NCI-H2081 treated with DMSO at 0.1 percent for 48 hours (cell line): ENCODE measurements at regions not wholly inside any gene's neighbourhood (a gene's known extent, or its start where the extent isn't known, plus 50 kb on each side); places are given as distances from the start of the nearest gene placed in this dataset.

Experiments used
- DNase-seq: peaks from one replicate; lab custom pipeline; 2025; lab: John Stamatoyannopoulos, UW

DNA sequence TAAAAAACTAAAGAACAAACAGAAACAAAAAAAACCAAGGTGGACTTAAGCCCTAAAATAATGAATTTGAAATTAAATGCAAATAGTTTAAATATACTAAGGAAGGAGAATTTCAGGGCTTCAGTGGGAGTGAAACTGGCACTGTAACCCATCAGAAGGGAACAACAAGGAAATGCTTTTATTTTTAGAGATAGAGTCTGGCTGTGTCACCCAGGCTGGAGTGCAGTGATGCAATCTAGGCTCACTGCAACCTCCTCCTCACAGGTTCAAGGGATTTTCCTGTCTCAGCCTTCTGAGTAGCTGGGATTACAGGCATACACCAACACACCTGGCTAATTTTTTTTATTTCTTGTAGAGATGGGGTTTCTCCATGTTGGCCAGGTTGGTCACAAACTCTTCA, 625.2 kb upstream of the CDH8 start:
- DNase-seq, result no peak

DNA sequence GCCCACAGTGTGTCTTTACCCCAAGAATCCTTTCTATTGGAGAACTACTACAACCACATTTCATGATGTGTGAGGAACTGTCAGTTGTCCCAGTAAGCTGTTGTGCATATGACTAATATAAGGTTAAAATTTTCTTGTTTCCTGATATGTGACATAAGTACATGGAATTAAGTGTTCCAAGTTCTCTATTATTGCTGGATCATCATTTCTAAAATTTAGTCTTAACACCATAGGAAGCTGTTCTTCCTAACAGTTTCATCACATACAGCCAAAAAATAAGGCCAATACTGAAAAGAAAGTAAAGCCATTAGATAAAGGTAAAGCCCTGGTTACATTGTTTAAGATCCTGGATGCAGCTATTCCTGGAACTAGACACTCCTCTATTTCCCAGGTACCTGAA, 620.9 kb upstream of the CDH8 start:
- DNase-seq, result no peak

DNA sequence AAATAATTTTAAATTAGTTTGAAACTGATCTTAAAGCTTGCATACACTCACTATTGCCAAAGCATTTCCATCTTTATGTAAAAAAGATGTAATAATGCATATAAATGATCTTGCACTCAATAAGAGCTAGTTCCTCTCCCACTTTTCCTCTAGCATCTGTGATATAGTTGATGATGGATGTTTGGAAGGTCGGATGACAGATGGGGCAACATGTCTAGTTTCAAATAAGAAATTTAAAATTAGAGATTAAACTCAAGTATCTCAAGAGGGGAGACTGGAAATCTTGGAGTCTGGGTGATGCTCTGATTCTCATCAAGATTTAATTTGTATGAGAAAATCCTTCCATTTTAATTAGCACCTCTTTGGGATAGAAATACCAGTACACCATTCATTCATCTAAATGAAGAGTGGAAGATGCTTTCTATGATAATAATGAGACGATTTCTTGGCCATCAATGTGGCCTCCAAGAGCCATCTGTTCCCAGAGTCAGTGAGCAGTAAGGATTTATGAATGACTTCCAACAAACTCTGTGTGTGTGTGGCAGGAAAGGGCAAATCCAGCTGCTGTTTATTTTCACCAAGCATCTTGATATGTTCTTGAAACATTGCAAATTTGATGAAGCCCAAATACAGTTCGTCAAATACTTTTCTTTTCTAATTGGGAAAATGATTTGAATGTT, 616.3 kb upstream of the CDH8 start:
- no peak for DNase-seq

DNA sequence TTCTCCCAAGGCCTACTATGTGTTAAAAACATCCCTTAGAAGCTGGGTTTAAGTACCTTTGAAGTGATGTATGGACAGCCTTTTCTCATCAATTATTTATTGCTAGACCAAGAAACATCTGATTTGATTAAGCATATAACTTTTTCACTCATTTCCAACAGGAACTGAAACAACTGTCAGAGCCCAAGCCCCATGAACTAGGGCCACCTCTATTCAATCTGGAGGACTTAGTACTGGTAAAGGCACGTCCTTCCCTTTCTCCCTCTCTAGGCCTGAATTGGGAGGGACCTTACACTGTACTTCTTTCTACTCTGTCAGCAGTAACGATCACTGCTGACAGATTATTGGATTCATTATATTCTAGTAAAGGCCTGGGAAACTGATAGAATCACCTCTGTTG, 612.0 kb upstream of the CDH8 start:
- no peak for DNase-seq

DNA sequence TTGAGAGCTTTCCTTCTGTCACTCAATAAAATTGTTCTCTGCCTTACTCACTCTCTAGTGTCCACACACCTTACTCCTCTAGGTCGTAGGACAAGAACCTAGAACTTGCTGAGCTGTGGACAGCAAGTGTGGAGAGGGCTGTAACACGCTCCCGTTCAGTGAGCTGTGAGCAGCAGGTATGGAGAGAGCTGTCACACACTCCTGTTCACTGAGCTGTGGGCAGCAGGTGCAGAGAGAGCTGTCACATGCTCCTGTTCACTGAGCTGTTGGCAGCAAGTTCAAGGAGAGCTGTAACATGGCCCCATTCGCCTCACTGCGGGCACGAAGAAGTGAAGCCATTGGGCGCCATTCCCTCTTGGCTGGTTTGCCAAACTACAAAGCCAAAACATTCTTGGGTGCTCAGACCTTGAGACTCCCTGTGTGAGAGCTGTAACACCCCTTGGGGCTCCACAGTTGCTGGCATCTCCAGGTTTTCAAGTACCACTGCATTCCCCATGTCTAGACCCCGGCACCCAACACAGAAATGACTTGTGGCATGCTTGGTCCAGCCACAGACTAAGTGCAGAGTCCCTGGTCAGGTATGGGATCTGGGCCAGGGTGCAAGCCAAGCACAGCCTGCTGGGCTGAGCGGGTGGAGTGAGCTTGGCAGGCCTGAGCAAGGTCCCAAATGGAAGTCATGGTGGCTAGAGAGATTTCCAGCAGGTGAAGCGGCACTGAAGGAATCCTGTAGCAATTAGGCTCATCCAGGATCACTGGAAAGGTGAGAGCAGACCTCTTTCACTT, 608.0 kb upstream of the CDH8 start:
- DNase-seq, result no peak

DNA sequence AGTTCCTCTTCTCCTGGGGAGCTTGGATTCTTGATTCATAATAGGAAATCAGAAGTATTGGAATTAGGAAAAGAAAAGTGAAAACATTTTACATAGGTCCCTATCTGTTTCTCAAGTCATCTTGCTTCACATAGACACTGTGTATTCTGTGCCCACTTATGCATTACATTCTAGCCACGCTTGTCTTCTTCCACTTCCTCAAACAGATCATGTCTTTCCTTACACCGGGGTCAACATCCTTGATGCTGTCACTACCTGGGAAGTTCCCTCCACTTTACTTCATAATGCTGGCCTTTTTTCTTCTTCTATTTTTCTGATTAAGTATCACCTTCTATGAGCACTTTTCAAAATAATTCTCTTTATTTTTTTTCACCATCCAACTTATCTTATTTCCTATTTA, 606.4 kb upstream of the CDH8 start:
- no peak for DNase-seq

DNA sequence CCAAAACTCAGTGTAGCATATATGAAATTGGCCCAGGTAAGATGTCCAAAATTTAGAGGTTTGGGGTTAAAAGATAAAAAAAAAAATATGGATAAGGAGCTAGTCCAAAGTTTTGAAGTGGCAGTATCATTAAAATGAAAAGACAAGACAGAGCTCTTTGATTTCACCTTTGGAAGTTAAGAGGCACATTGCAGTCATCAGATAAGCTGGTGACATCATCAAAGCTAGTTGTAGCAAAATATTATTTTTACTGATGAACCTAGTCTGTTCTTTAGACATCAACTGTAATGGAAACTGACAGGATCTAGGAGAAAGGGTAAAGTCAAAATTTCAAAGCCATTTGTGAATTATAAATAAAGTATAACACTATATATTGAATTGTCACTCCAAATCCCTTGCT, 603.7 kb upstream of the CDH8 start:
- no peak for DNase-seq

DNA sequence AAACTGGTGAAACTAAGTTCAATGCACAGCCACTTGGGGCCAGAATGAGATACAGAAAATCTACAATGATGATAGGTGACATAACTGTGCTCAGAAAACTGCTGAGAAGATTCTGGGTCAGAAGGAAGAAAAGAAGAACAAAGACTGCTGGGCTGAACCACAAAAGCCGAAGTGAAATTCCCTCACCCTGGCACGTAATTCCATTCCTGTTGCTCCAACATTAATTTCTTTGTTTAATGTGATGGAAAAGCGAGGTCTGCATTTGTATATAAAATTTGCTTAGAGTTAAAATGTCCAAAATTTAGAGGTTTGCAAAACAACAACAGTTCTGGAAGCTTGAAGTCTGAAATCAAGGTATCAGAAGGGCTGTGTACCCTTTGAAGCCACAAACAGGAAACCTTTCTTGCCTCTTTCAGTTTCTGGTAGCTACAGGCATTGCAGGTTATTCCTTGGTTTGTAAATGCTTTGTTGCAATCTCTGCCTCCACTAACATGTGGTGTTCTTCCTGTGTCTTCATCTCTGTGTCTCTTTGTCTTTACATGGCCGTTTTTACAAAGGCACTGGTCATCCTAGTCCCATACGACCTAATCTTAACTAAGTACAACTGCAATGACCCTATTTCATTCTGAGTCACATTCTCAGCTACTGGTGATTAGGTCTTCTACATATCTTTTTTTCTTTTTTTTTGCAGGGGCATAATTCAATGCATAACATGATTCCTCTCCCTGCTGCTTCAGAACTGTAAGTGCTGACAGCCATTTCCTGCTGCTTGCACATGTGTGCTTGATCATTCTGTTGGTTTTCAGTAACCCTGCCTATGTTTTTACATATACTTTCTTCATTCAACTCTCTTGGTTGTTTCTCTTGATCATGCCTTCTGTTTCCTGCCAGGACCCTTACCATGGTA, 603.0 kb upstream of the CDH8 start:
- no peak for DNase-seq

DNA sequence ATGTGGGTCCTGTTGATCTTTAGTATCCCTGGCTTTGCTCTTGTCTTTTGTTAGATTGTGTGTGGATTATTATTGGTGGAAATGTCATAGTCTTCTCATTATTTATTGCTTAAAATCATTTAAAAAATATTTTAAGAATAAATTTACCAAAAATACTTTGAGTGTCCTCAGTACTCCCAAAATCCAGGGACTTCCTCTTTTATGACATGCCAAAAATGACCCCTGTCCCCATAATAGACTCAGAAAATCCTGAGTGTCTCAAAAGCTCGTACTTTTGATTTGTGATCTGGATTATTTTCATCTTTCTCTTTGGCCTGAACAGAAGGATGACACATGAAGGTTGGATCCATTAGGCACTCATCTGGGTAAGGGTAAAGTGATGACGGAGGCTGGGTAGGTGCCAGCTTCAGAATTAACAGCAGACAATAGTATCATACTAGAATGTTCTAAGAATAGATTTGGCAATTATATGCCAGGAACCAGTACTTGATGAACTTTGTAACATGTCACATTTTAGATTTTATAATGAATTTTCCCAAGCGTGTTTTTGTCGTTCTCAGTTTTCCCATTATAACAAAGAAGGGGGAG, 602.2 kb upstream of the CDH8 start:
- no peak for DNase-seq

DNA sequence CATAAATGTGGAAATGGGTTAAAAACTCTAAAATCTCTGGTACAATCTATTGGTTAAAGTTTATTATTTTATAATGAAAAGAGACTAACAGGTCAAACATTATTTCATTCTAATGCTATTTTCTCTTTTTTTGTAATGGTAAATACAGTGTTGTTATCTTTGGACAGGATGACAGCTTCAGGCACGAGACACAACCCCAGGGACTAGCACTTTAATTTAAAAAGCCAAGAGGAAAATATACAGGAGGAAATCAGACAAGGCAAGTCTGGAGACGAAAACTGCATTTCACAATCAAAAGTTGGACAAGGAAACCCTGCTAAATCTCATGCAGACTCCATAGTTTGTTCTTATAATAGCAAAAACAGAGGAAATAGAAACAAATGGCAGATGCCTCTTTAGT, 589.1 kb upstream of the CDH8 start:
- no peak for DNase-seq

DNA sequence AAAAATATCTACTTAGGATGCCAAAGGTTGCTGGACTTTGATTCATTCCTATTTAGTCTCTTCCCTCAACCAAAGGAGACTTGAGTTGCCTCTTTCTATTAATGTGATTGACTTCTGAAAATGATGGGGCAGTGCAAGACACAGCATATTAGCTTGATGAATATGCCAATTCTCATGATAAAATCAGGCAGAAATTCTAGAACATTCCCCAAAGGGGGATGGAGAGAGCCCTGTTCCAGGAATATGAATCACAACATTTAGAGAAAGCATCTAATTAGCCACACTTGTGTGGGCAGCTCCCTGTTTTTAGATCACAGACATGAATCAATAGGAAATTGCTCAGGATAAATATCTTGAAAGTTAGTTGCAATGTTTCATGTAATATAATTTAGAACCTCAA, 584.0 kb upstream of the CDH8 start:
- DNase-seq, result no peak

DNA sequence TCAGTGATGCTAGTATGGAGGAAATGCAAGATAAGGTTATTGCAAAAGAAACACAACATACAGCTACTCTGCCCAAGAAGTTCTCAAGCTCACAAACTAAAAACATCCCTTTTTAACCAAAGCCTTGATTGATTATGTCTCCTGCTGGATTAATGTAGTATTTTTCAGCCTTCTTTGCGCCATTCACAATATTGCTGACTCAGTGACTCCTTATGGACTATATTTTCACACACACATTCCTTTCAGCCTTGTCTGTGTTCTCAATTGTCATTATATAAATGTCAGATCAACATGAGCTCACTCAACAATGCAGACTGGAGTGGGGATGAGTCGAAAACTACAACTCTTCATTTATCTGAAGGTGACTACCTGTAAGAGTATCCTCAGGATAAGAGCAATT, 579.3 kb upstream of the CDH8 start:
- DNase-seq, result no peak

DNA sequence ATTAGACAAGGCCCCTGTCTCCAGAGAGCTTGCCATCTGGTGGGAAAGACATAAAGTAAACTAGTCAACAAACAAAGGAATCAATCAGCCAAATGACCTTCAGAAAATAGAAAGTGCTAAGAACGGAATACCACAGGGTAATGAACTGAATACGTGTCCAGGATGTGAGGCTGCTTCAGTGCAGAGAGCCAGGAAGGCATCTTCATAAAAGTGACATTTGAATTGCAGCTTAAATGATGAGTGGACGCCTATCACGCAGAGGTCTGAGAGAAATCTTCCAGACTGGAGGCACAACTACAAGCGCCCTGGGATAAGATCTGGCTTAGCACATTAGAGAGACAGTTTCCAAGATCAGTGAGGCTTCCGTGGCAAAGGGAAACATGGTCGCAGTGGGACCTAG, 574.1 kb upstream of the CDH8 start:
- no peak for DNase-seq

DNA sequence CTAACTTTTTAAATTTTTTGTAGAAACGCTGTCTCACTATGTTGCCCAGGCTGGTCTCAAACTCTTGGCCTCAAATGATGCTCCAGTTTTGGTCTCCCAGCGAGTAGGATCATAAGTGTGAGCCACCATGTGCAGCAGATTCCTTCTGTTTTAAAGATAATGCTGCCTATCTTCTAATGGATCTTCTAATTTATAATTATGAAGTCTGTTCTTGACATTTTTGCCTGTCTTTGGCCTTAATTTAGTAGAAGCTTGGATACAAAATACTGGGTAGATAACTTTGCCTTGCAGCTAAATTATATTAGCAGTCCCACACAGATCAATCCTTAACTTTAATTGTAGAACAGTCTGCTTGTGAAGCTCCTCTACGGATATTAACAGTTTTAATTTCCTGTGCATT, 566.6 kb upstream of the CDH8 start:
- DNase-seq, result no peak

DNA sequence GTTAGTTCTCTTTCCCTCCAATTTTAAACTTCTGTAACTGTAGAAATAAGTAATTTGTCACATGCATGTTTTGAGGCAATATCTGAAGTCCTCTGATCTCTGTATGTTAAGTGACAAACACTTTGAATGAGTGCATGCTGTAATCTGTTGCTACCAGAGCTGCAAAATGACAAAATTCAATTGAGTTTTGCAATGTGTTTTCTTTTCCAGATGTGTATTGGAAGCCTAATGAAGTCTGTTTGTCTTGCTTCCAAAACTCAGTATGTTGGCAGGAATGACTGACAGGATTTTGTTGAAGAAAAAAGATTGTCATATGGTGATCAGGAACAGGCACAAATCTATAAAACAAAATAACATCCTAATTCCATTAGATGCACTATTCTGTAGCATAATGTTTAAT, 561.6 kb upstream of the CDH8 start:
- no peak for DNase-seq

DNA sequence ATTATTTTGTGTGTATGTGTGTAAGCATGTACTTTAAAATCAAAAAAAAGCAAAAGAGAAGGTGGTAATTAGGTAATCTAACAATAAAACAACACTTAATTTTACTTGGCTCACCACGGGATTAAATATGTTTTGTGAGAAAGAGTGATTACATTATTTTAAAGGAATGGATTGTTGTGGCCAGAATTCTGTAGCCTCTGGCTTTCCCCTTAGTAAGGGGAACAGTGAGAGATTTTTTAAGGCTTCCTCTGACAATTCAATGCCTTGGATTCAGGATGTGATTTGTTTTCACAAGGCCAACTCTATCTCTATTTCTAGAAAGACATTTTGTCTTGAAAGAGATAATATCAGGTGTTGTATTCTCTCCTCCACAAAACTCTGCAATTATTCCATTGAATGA, 560.3 kb upstream of the CDH8 start:
- DNase-seq, result no peak

DNA sequence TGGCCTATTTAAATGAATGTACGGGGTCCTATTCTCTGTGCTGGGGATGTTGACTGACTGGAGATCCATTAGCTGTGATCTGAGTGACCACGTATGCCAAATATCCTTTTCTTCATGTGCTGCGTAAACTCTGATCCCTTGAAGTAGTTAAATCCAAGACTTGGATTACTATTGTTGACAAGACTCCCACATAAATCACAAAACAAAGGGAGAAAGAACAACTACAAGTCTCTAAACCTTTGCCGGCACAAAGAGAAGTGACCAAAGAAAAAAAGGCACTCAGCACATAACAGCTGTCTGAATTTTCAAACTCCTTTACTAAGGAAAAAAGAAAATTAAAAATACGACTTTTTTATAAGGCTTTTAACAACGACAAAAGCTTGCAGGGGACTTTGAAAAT, 559.9 kb upstream of the CDH8 start:
- DNase-seq, result no peak

DNA sequence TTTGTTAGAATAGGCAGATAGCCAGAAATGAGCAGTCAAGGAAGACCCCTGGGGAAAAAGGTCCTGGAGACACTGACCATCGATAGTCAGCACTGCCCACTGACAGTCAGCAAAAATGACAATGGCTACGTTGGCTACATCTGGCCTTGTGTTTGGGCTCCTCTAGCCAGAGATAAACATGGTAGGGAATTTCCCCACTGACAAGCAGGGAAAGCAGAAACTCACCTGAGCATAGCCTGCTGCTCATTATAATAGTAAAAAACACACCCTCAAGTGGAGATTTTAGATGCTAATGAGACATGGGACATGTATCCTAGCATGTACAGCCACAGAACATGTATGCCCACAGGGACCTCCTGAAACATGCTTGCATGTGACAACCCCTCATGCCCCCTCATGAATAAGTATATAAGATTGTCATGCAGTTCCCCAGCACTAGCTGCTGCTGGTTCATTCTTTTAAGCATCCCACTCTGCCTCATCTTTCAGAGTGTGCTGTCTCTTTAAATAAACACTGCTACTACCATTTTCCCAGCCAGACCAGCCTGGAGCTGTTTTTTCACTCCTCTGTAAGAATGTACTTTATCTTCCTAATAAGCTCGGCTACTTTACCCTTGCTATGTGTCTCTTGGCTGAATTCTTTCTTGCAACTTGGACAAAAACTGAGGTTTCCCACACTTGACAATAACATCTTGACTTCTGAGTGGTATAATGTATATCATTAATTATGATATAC, 550.1 kb upstream of the CDH8 start:
- DNase-seq, result no peak

DNA sequence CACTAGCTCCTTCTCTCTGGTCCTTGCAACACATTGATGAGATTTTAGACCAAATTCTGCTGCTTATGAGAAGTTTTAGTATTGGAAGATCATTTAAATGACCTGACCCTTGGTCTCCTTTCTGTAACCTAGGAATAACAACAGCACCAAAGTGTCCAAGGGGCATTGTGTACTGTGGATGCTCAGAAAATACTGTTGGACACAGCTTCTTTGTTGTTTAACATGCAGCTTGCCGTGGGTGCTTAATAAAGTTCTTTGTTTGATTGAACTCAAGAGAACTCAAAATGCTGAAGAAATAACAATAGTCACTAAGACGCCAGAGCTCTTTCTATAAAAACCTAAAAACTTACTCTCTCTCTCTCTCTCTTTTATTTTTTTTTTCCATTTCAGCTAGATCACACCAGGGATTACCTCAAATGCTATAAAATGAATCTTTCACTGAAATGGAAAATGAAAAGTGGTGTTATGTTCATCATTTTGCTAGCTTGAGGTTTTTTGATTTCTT, 548.9 kb upstream of the CDH8 start:
- DNase-seq, result no peak

DNA sequence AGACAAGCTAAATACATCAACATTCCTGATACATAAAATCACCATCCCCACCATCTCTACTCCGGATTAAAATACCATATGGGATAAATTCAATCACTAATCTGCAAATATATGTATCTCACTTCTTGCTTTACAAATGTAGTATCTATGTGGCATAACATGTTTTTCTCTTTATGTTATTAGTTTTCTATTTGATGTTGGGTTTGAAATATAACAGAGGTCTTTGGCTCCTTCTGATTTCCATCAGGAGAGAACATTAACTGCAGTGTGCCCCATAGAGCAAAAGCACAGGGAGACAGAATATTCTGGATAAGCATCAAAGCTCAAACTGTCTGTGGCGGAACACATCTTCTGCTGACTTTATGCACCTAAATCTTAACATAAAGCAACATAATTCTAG, 547.2 kb upstream of the CDH8 start:
- DNase-seq, result no peak

DNA sequence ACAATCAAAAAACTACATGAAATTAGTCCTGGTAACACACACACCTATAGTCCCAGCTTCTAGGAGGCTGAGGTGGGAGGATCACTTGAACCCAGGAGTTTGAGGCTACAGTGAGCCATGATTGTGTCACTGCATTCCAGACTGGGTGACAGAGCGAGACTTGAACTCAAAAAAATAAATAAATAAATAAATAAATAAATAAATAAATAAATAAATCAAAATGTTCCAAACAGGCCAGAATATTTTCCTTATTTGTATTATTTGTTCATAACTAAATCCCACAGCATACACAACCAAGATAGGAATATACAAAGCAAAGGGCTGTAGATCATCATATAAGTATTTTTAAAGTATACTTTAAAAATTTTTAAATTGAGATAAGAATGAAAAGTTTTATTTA, 537.2 kb upstream of the CDH8 start:
- no peak for DNase-seq

DNA sequence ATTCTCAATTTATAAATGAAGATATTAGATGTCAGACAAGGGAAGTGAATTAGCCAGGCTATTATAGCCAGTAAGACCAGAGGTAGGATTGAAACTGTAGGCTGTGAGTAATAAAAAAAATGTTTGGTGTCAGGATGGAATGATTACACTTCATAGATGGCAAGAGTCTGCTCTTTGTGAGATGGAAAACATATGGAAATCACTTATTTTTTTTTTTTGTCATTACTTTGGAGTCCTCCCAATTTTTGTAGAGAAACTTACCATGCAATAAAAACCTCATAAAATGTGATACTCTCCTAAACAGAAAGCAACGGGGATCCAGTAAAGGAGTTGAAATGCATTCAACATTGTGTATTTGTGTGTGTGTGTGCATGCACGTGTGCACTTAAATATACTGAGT, 532.7 kb upstream of the CDH8 start:
- DNase-seq, result no peak
